NCI-H774 (cell line): ENCODE measurements at regions not wholly inside any gene's neighbourhood (a gene's known extent, or its start where the extent isn't known, plus 50 kb on each side); places are given as distances from the start of the nearest gene placed in this dataset.

Experiments
- DNase-seq: peaks from one replicate; lab custom pipeline; 2025; lab: John Stamatoyannopoulos, UW

DNA sequence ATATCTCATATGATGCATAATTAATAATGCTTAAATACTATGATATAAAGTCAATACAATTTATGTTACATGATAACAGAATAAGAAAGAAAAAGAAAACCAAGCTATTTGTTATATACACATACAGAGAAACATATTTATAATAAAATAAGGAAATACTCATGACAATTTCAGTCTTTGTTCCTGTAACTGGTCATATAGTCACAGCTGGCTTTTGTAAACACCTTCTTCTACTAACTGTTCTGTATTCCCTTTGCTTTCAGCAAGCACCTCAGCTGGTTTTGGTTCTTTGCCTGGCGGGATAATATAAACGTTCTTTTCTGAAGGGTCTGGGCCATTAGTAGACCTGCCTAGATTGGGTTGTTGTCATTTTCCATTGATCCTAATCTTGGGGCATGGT is 158.5 kb downstream of the COPS8 start:
- DNase-seq, result no peak

DNA sequence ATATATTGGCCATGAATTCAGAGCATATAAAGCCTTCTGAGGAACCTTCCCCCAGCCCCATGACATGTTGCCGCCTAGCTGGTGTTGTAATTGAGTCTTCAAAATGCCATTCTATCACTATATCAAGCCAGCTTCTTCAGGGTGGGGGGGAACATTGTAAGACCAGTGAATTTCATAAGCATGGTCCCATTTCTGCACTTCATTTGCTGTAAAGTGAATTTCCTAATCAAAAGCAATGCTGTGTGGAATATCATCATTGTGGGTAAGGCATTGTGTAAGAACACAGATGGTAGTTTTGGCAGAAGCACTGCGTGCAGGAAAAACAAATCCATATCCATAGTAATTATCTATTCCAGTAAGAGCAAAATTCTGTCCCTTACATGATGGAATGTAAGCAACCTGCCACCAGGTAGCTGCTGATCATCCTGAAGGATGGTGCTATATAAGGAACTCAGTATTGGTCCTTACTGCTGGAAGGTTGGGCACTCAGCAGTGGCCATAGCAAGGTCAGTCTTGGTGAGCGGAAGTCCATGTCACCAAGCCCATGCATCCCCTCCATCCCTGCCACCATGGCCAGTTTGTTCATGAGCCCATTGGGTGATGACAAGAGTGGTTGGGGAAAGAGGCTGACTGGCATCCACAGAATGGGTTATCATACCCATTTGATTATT is 159.4 kb downstream of the COPS8 start:
- no peak for DNase-seq

DNA sequence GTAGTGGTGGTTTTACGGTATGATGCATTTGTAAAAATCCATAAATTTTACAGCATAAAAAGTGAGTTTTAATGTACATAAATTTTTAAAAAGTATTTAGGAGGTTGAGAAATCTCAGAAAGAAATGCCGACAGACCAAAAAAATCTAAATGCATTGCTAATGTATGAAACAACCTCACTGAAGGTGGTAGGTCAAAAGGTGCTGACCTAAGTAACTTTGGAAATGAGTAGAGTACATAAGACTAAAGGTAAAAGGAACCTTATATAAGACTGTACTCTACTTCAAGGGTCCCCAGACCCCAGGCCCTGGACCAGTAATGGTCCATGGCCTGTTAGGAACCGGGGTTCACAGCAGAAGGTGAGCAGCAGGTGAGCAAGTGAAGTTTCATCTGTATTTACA is 163.4 kb downstream of the COL6A3 start:
- no peak for DNase-seq

DNA sequence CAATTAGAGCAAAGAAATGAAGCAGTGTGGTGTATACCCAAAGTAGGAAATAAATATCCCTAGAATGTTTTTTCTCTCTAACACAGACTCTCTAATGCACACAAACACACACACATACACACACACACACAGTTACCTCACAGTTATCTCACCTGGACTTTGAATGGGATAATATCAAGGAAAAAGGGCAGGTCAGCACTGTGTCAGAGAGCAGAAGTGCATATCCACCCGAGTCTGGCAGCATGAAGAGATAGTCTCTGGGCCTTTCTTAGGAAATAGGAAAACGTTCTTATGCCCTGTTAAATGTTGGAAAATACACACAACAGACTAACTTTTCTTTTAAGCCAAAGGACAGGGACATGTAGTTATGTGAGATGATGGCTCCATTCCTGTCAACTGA is 162.0 kb downstream of the COL6A3 start:
- no peak for DNase-seq

DNA sequence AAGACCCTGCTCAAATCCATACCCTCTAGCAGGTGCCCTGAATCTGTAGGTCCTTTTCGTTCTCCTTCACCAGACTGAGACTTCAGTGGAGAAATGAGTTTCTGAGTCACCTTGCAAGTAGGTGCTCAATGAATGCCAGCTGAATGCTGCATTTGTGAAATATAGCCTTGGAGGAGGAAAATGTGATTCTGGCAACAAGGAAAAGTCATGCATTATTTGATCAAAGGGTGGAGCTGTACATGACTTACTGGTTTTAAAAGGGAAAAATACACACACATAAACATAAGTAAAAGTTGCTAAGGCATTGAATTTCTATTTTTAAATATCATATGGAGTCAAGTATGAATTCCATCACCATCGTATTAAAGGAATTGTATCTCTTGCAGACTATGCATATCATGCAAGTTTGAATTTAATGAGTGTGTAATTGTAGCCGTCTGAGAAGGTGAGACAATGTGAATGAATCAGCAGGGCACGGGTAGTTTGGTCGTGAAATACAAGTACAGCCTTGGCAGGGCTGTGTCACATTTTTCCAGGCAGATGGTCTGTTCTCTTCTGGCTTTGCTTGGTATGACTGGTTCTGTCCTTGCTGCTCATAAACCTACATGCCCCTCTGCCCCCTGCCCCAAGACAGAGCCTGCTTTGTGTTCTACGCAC is 160.8 kb downstream of the COL6A3 start:
- no peak for DNase-seq

DNA sequence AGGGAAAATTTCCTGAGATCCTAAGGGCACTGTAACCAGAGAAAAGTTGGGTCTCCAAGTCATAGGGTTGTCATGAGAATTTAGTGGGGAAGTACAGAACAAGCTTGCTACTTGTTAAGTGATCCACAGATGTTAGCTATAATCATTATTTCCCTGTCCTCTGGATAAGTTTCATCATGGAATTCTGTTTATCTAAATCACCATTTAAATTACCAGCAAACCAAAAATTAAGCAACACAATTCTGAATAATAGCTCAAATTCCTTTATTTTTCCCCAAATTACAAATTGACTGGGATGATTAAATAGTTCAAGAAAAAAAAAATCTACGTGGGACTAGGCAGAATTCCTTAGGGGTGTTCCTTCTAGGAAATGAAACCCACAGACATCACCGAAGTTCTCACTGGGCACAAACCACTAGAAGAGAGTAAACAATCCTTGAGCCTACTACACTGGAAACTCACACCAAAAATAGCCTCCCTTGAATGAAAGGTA is 159.5 kb downstream of the COL6A3 start:
- no peak for DNase-seq

DNA sequence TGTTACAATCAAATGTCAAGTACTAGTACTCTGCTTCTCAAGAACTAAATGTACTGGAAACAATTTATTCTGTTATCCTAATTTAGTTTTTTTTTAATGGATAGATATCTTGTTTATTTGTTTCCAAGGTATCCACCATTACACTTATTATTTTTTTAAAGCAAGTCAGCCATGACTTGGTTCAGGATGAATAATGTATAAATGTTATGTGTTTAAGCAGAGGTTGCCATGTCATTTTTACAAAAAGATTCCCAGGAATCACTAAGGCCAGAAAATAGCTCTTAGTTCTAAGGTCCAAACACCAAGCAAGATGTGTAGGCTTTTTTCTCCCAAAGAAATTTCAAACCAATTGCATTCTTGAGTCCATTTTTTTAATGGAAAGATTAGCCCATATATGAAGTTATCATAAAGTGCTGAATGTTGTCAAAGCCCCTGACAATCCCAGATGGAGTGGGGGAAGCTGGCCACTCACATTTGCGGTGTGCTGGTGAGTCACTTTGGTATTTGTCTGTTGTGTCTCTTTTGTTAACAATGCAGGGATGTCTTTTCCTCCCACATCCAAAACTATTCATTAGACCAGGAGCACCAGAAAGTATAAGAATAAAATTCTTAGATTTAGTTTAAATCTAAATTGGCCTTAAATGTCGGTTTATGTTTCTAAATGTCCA is 158.9 kb downstream of the COL6A3 start:
- DNase-seq, result no peak

DNA sequence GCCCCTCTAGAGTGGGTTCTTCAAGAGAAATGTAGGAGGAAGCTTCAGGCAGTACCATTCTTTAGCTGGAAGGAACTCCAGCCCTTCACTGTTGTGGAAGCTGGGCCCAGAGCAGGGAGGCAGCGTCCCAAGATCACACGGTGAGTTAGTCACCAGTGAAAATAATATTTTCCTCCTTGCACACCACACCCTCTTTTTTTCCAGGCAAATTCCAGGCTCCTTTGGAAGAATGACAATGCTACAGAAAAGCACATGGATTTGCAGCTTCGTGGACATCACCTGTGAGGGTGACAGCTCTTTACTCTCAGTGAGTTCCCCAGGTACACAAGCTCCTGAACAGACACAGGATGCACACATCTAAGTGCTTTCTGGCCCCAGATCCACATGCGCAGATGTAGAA is 157.1 kb downstream of the COL6A3 start:
- DNase-seq, result no peak

DNA sequence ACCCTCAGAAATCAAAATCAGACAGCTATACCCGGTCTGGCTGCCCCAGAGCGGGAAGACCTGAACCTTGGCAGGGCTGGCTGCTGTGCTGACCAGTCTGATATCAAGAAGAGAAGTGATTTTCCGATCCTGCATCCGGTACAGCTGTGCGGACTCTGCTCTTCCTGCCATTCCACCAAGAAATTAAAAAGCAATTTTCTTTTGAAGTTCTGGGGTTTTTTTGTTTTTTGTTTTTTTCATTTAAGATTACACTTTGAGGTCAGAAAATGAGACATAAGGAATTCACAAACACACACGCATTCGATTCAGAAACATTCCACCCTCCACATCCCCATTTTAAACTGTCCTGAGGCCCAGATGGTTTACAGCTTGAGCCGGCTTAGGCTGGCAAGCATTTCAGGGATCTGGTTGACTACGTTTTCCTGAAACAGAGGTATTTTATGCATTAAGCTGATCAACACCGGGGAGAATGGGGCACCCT is 156.5 kb downstream of the COL6A3 start:
- no peak for DNase-seq

DNA sequence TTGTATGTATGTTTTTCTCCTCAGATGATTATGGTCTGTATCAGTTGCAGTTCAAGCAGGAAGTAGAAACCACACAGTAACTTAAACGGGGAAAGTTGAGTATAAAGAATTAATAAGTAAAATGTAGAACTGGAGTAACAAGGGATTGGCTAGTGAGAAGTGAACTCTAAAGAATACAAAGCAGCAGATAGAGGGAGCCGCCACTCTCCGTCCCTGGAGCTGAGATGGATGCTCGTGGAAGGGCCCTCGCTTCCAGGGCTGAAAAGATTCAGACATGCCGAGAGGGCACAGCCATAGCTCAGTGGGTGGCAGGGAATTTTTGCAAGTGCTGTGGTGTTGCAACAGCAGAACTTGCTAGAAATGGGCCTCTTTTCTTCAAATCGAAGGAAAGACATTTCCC is 155.8 kb downstream of the COL6A3 start:
- DNase-seq, result no peak

DNA sequence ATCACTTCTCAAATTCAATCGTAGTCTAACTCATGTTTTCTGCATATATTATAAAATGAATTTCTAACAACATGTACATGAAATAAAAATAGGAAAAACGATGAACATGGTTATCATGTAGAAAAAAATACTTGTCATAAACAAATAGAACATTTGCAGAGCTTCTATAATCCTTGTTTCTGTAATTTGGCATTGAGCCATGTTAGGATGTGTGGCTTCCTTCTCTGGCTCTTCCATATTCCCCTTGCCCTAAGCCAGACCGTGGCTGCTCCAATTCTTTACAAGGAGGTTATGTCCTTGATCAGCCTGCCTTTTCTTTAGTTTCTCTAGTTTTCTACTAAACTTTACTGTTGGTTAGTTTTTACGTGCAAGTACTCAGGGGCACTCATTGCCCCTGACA is 155.3 kb downstream of the COL6A3 start:
- no peak for DNase-seq

DNA sequence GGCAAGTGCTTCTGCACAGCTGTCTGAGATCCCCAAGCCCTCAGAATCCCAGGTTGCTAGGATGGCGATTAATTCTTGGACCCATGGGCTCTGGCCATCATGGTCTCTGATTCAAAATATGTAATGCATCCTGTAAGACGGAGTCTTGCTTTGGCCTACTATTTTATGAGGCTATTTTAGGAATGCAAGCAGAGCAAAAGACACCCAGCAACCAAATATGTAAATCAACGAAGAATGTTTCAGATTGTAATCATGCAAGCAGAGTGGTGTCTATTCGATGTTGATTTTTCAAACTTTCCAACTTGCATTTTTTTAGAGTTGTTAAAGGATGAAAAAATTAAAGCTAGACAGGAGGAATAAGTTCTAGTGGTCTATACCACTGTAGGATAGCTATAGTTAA is 154.8 kb downstream of the COL6A3 start:
- no peak for DNase-seq

DNA sequence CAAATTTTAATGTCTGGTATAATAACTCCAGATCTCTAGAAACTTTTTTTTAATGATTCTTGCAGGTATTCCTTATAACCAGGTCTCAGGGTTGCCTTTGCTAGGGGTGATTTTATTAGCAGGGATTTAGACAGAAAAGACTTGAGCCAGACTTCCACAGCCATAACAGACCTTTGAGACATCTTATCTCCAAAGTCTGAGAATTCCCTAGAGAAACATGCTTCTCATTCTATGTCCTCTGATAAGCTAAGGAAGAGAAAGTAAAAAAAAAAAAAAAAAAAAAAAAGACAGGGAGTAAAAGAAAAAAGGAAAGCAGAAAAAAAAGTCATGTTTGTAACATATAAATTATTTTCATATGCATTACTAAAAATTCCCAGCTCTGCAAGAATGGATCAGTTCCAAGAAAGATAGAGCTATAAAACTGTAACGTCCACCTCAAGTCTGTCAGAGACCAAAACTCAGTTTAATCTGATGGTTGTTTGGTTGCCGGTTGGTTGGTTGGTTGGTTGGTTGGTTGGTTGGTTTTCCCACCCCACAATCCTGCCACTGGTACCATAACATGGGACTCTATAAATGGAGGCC is 153.8 kb downstream of the COL6A3 start:
- no peak for DNase-seq

DNA sequence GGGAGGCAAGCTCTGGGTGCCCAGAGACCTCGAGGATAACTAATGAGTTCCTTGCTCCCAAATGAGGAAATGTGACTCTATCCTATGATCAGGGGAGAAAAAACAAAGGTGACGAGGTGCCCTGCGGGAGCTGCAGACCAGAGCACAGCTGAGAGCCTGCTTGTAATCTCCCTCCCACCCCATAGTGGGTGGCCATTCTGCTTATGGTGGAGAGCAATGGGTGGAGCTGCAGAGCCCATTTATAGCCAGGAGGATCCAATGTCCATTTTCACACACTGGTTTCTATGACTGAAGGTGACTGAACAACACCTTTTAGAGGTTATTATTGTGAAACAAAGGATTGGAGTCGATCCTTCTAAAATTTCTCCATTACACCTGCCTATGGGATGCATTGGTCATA is 153.3 kb downstream of the COL6A3 start:
- DNase-seq, result no peak

DNA sequence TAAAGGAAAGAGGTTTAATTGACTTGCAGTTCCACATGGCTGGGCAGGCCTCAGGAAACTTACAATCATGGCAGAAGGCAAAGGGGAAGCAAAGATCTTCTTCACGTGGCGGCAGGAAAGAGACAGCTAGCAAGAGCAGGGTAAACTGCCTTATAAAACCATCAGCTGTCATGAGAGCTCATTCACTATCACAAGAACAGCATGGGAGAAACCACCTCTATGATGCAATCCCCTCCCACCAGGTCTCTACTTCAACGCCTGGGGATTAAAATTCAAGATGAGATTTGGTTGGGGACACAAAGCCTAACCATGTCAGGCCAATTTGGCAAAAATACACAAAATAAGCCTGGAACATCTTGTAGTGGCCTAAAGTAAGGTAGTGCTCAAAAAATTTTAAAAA is 152.6 kb downstream of the COL6A3 start:
- DNase-seq, result no peak

DNA sequence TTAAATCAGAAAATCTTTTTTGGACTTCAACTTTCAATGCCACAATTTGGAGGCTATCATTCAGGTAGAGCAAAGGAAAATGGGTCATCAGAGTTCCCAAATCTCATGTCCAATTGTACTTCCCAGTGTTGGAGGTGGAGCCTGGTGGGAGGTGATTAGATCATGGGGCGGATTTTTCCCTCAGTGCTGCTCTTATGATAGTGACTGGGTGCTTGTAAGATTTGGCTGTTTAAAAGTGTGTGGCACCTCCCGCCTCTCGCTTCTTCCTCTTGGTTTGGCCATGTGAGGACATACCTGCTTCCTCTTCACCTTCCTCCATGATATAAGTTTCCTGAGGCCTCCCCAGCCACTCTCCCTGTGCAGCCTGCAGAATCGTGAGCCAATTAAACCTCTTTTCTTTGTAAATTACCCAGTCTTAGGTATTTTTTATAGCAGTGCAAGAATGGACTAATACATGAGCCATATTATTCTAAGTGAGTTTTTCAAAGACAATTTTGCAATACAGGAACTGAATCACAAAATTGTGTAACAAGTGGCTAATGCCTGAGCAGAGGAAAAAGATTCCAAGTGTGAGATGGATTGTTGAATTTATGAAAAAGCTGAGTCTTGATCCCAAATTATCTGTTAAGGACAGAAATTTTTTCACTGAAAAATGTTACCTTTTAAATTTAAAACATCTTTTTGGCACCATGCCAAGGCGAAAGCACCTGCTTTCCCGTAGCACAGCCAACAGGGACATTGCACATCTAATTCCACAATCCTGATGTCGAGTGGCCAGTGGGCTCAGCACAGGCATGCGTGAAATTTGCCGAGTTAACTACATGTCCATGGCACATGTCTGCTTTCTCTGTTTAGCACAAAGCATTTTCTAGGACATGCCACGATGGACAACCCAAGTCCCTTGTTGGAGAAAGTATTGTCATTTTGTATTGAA is 150.9 kb downstream of the COL6A3 start:
- no peak for DNase-seq

DNA sequence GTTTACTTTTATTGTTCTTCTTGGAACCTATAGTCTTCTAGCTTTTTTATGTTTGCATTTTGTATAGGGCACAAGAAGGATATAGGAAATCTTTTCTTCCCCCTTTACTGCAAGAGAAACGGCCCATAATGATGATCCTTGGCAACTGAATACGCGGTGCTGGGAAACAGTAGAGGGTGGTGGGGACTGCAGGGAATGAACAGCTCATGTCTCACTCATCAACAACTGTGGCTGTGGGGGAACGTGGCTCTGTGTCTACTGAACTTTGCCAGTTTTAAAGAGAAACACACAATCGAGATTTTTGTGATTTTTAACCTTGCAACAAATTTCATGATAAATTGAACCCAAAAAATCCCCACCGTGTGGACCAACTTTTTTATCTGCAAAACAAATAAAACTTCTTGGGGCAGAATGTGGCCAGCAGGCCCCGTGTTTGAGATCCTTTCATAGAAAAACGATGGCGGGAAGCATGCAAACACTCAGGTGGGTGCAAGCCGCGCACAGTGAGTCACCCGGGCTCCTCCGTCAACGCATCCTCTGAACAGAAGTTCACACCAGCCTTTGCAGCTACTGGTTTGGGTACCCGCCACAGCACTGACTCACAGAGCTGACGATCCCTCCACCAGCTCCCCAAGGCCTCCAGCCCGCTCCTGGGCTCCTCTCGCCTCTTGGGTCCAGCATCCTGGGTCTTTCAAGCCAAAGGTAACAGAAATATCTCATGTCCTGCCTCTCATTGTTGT is 149.3 kb downstream of the COL6A3 start:
- DNase-seq, result no peak

DNA sequence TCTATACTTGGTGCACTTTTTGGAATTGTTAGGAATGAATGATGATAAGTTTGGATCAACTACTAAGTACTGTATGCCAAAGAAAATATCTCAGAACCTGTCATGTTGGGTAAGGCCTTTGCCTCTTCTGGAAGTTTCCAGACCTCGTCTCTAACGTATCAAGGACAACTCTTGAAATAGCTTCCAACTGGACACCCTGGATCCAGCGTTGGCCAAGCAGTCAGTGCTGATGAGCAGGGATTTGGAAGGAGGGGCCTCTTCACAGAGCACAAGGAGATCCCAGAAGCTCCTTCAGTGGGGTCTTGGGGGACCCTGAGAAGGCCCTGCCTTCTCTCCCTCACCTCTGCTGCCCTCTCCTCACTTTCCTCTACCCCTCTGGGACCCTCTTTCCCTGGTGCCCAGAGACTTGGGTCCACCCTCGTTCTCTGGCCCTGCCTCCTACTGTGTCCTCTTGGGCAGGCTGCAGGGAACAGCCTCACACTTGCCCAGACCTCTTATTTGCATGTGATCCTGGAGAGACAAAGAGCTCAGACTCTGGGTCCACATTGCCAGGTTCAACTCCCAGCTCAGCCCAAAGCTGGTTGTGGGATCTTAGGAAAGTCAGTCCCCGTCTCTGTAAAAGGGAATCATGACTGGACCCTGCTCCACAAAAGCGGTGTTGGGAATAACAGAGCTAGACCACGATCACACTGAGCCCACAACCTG is 145.8 kb downstream of the COL6A3 start:
- no peak for DNase-seq

DNA sequence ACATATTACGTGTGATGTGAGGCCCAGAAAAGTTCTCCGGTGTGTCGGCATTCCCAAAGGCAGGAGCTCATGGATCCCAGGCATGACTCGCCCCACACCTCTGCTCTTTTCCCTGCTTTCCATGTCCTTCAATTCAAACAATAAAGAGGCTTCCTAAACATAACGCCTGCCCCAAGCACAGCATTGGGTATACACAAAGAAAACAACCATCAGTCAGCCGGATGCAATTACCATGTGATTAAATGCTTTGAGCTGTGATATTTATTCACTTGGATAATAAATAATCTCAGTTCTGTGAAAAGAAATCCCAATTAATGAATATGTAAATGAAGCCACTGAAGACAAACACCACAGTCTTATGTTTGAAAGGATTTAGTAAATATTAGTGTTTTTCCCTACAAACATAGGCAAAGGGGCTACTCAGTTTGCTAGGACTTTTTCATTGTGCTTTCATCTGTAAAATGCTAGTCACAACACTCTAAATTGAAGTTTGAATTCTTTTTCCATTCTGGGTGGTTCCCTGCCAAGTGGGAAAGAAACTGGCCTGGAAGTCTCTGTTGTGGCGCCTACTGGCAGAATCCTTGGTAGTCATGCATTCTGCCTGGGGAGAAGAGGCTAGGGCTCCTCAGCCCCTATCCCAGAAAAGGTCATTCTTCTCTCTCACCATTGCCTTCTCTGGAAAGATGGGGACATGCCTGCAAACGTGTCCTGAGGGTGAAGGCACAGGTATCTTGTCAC is 144.7 kb downstream of the COL6A3 start:
- DNase-seq, result no peak

DNA sequence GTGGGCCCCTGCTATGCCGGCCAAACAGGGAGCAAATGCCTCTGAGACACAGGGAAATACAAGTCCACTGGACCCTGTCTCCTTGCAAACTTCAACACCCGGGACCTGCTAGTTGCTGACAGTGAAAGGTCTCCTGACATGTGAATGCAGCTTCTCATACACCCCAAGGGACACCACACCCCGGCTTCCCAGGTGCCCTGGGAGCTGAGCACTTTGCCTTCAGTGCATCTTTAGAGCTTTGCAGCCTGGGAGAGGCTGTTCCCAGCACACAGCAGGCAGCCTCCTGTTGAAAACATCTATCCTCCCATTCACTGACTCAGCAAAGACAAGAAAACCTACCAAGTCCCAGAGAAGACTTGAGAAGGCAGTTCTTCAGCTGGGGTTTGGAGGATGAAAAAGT is 143.4 kb downstream of the COL6A3 start:
- DNase-seq, result no peak
